Gastrocnemius medialis (tissue), 4 donors: ENCODE measurements at regions not wholly inside any gene's neighbourhood (a gene's known extent, or its start where the extent isn't known, plus 50 kb on each side); places are given as distances from the start of the nearest gene placed in this dataset.

Experiments used
- CTCF ChIP-seq, 5 experiments: fragments of 450-650 bp in 3 of 5; fragments of 200-600 bp in 2 of 5; sonication (generic) in 2 of 5; IDR thresholded peaks in 4 of 5; conservative IDR thresholded peaks in 1 of 5; 1 replicate in 4 of 5; 2 replicates in 1 of 5; pipeline ENCODE4 v1.5.1; 2016 to 2019; ENCODE audit warnings: antibody characterized with exemption in 5 of 5, mild to moderate bottlenecking in 3 of 5, moderate library complexity in 3 of 5
- POLR2A ChIP-seq, 2 donors: fragments of 450-650 bp; IDR thresholded peaks; one replicate each; pipeline ENCODE4 v1.6.1; 2017; ENCODE audit warnings: antibody characterized with exemption in 2 of 2, mild to moderate bottlenecking in 2 of 2, moderate library complexity in 2 of 2

- TF ChIP-seq CTCF (IDR thresholded peaks at IDR 0.05 in 4 of 5, conservative IDR thresholded peaks at IDR 0.05 in 1 of 5) (no peak), POLR2A (IDR thresholded peaks at IDR 0.05) (no peak)
These were observed 111.4 kb downstream of the LHX2 start for GRCh38 chr9:124122813-124123462.
